NCI-H1930 (cell line): ENCODE measurements at regions not wholly inside any gene's neighbourhood (a gene's known extent, or its start where the extent isn't known, plus 50 kb on each side); places are given as distances from the start of the nearest gene placed in this dataset.

Source experiments
- DNase-seq, 2 experiments: peaks; one replicate each; lab custom pipeline; 2025; lab: John Stamatoyannopoulos, UW

DNA sequence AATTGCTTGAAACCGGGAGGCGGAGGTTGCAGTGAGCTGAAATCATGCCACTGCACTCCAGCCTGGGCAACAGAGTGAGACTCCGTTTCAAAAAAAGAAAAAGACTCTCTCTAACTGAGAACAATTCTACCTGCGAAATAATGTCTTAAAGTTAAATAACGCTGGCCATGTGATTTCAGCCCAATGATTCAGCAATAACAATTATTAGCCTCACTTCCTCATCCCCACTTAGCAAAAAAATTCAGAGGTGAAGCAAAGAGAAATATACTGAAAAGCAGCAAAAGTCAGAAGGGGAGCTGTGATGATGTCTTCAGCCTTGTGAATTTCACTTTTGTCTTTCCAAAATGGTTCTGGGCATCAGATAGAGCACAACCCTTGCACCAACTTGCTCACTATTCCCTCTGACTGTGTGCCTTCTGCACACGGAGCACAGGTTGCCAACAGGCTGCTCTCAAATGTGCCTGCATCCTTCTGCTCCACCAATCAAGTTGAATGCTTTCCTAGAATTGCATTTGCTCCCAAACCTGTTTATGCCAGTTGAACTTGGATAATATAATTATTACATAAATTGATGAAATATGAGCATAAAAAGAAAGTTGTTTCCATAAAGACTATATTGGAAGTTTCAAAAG is 79.8 kb upstream of the IPO9 start:
- DNase-seq, result no peak

GRCh38 chr1:201750120-201750519 is 78.8 kb upstream of the IPO9 start:
- no peak for DNase-seq

GRCh38 chr1:201750934-201751333 is 78.0 kb upstream of the IPO9 start:
- DNase-seq, result no peak

- no peak for DNase-seq
Observed at GRCh38 chr1:201751872-201752271, 77.1 kb upstream of the IPO9 start.

DNA sequence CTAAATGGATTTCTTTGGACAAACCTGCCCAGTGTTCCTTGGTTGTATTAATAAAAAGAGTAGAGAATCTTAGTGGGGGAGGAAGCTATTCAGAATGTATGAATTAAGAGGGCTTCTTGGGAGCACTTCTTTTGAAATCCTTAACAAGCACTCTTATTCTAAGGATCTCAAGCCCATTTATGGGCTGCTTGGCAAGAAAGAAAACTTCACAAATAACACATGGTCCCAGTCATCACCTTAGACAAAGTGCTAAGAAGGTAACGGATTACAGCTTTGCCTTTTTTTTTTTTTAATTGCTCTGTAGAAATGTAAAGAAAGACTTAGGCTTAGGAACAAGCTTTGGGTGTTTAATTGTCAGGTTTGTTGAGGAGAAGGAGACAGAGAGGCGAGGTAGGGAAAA is 76.6 kb upstream of the IPO9 start:
- no peak for DNase-seq

DNA sequence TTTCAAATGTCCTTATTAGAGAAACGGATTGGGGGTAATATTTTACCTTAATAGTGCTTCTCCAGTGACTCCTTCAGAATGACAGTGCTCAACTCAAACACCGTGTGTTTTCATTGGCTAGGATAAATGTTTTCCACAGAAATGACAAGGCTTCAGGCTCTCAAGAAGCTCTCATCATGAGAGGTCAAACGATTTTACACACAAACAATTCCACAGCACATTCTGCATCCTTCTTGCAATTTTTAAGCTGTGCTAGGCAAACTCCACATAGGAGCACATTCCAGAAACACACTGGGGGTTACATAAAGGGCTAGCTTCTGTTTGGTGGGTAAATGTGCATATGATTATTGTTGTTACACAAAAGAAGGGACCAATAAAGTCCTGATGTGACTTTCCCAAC is 75.5 kb upstream of the IPO9 start:
- DNase-seq, result no peak

GRCh38 chr1:201754353-201754752 is 74.6 kb upstream of the IPO9 start:
- no peak for DNase-seq

GRCh38 chr1:201755200-201755599 is 73.8 kb upstream of the IPO9 start:
- no peak for DNase-seq

DNA sequence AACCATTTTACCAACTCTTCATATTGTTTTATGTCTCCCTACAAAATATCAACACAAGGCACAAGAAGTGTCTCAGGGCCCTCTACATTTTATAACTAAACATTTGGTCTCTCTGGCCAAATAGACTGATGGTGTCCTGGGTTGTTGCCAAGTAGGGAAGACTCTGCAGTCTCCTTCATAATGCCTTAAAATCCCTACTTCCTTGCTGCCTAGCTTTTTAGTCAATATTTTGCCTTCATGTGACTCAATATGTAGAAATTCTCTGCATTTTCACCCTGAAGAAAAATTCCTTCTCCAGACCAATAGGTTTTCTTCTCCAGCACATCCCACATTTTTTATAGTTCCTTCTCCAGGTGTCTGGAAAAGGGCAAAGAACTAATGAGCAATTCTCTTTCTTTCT is 72.6 kb upstream of the IPO9 start:
- DNase-seq, result no peak

DNA sequence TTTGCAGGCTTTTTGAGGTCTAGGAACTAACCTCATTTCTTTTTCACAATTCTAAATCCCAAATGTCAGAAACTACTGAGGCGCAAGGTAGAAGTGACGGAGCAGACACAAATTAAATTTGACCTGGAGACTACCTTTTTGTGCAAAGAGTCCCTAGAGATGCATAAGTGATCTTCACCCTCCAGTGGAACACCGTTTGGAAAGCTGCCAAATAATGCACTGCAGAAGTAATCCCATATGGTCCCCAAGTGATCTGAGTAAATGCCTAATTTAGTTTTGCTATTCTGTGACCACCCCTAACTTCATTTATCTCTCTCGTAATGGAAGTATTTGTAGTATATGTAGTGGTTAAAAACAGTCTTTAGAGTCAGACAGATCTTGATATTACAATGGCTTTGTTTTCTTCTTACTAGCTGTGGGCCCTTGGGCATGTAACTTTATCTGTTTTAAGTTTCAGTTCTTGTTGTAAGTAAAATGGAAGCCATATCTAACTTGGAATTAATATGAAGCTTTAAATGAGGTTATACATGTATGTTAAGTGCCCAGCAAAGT is 70.4 kb upstream of the IPO9 start:
- DNase-seq, result no peak

DNA sequence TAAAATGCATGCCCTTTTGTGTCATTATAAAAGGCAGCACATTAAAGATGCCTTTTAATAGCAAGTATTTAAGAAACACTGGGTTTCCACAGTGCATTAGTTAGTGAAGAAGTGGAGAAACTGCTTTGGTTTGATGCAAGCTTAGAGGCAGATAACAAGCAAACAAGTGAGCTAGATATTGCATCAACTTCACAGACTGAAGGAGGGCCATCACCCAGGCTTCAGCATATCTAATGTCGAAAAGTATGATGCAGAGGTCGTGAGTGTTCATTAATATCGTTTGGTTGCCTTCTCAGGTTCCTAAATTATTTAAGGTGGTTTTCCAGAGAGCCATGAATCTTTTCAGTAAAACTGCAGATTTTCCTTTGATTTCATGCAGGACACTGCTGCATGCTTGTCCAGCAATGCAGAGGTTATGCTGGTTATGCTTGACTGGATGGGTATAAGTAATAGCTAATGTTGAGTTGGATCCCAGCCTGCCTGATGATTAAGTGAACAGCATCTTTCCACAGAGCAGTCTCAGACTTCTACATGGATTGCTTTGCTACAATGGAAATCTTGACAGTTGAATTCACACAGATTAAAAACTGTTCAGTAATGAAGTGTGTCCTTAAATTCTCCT is 69.7 kb upstream of the IPO9 start:
- no peak for DNase-seq

DNA sequence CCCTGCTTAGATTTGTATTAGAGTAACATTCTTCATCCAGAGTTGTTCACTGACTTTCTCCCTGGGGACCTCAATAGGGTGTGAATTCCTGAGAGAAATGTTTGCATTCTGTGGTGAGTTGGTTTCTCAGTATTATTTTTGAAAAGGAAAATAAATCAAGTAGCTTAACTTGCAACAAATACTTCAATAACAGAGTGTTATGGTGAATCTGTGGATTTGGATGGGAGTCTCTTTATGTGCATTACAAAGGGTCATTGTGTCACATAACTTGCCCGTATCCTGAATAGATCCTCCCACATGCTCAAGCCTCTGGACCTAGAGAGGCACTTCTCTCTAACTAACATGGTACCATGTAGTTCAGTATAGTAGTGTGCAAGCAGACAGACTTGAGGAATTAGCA is 68.4 kb upstream of the IPO9 start:
- DNase-seq, result no peak

- no peak for DNase-seq
Observed at GRCh38 chr1:201761178-201761577, 67.8 kb upstream of the IPO9 start.

- no peak for DNase-seq
Observed at GRCh38 chr1:201761871-201762270, 67.1 kb upstream of the IPO9 start.

DNA sequence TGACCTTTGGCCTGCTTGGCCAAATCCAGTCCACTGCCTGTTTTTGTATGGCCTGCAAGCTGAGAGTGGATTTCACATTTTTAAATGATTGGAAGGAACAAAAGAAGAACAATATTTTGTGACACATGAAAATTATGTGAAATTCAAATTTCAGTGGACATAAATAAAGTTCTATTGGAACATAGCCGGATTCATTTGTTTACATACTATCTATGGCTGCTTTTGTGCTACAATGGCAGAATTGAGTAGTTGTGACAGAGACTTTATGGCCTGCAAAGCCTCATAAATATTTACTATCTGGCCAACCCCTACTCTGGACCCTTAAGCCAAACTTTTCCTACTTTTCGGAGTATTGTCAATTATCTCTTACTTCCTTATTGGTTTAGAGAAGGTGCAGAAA is 66.6 kb upstream of the IPO9 start:
- no peak for DNase-seq

DNA sequence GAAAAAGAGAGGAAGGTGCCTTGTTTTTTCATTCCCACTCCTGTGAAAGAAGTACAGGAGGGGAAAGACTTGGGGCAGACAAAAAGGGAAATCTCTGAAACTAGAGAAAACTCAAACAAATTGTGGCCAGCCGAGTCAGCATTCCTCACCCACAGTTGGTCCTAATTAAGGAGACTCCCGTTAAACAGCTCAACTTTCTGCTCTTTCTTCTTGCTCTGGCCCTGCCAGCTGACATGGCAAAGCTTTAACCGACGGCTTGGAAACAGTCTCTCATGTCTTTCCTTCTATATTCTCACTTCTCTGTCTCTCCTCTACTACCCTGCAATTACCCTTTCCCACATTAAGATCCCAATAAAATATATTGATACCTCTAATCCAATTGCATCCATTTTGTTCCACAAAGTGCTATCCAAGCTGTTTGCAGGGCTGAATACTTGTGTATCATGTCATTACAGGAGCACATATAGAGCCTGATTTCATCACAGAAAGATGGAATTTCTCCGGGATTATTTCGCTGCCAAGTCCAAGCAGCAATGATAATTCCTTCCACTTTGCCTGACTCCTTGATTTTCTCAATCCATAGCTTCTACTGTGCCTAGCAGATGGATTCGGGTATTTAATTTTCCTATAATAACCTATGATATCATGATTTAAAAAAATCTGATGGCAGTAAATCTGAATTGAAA is 65.4 kb upstream of the IPO9 start:
- DNase-seq, result no peak

DNA sequence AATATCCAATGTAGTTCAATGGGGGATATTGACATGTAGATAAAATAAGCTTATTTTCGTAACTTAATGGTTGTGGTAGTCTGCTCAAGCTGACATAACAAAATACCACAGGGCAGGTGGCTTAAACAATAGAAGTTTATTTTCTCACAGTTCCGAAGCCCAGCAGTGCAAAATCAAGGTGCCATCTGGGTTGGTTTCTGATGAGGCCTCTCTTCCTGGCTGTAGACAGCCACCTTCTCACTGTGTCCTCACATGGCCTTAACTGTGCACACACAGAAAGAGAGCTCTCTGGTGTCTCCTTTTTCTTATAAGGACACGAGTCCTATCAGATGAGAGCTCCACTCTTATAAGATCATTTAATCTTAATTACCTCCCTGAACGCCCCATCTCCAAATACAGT is 64.8 kb upstream of the IPO9 start:
- DNase-seq, result no peak

DNA sequence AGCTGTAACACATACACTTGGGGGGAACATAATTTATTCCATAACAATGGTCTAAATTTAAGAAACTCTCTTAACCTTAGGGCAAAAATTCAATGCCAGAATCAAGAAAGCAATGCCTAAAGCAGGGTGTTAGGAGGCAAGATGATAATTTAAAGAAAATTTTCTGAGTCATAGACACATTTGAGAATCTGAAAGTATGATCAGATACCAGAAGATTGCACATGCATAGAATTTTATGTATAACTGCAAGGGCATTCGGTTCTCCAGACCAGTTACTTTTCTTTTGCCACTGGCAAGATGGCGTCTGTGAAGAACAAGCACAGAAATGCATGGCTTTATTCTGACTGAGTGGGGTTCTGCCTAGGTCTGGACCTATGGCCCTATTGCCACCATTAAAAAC is 64.4 kb upstream of the IPO9 start:
- no peak for DNase-seq

DNA sequence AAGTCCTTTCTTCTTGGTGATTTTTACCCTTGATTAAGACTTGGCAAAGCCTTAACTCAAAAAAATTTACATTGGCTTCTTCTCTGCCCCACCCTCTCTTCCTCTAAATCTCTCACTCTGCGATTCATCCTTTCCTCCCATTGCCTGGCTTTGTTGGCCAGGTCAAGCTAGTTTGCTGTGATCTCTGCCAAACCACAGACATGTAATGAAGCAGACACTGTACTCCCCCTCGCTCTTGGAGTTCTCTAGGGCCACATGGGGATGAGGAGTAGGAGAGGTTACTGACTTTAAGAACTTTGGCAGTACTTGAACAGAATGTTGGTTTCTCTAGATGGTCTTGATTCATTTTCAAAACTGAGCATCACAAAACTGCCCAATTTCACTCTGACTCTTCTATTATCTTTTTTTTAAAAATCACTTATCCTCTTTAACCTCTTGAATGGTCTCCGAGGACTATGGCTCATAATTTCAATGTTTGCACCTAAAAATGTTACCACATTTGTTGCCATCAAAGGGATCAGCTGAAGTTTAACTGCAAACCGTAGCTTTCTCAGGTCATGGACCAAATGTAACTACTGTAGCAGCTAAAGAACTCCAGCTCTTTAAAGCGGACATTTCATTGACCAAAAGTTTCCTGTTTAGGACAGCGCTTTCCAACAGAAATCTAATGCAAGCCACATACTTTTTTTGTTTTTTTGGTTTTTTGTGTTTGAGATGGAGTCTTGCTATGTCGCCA is 62.7 kb upstream of the IPO9 start:
- no peak for DNase-seq

- DNase-seq, result no peak
Observed at GRCh38 chr1:201767339-201767738, 61.6 kb upstream of the IPO9 start.

- DNase-seq, result no peak
Observed at GRCh38 chr1:201769072-201769471, 59.9 kb upstream of the IPO9 start.

GRCh38 chr1:201769966-201770365 is 59.0 kb upstream of the IPO9 start:
- DNase-seq, result no peak

DNA sequence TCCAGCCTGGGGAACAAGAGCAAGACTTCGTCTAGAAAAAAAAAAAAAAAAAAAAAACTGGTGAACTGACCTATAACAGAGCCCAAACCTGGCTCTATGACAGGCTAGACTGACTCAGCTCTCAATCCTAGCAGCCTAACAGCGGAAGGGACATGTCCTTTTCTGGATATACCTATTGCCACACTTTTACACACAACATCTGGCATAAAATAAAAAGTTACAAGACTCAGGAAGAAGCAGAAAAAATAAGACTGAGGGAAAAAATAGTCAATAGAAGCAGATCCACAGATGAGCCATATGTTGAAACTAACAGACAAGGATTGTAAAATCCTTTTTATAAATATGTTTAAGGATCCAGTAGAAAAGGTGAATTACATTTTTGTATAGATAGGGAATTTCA is 57.5 kb upstream of the IPO9 start:
- no peak for DNase-seq
